GM18907 (cell line): ENCODE measurements at regions not wholly inside any gene's neighbourhood (a gene's known extent, or its start where the extent isn't known, plus 50 kb on each side); places are given as distances from the start of the nearest gene placed in this dataset.

Experiments
- ATAC-seq: cut with Tn5 transposase; IDR thresholded peaks from one replicate; pipeline ENCODE4 v1.9.1; 2021; ENCODE audit warnings: mild to moderate bottlenecking, moderate library complexity; ENCODE audit not compliant: unreplicated experiment

GRCh38 chr5:167594061-167594435 is 697.4 kb upstream of the WWC1 start:
- ATAC-seq = no peak

- no peak for ATAC-seq
Observed at GRCh38 chr5:167594750-167595149, 696.7 kb upstream of the WWC1 start.

GRCh38 chr5:167595196-167595595 is 696.2 kb upstream of the WWC1 start:
- ATAC-seq = no peak

GRCh38 chr5:167598166-167598565 is 693.3 kb upstream of the WWC1 start:
- no peak for ATAC-seq

- ATAC-seq = no peak
Observed at GRCh38 chr5:167602067-167602466, 689.4 kb upstream of the WWC1 start.

GRCh38 chr5:167603135-167603534 is 688.3 kb upstream of the WWC1 start:
- ATAC-seq = no peak

GRCh38 chr5:167608390-167609272 is 682.8 kb upstream of the WWC1 start:
- ATAC-seq = no peak

- no peak for ATAC-seq
Observed at GRCh38 chr5:167614294-167615021, 677.0 kb upstream of the WWC1 start.

- no peak for ATAC-seq
Observed at GRCh38 chr5:167616043-167616890, 675.2 kb upstream of the WWC1 start.

GRCh38 chr5:167623354-167623753 is 668.1 kb upstream of the WWC1 start:
- ATAC-seq = no peak

GRCh38 chr5:167624053-167624452 is 667.4 kb upstream of the WWC1 start:
- no peak for ATAC-seq

- ATAC-seq = no peak
Observed at GRCh38 chr5:167626341-167627123, 664.9 kb upstream of the WWC1 start.

- ATAC-seq = no peak
Observed at GRCh38 chr5:167629634-167630033, 661.8 kb upstream of the WWC1 start.

GRCh38 chr5:167631191-167631590 is 660.3 kb upstream of the WWC1 start:
- ATAC-seq = no peak

- ATAC-seq = no peak
Observed at GRCh38 chr5:167633114-167633513, 658.3 kb upstream of the WWC1 start.

GRCh38 chr5:167633931-167634341 is 657.5 kb upstream of the WWC1 start:
- ATAC-seq = no peak

GRCh38 chr5:167634432-167634831 is 657.0 kb upstream of the WWC1 start:
- ATAC-seq = no peak

GRCh38 chr5:167638816-167639215 is 652.6 kb upstream of the WWC1 start:
- no peak for ATAC-seq

- ATAC-seq = no peak
Observed at GRCh38 chr5:167639273-167639672, 652.2 kb upstream of the WWC1 start.

- ATAC-seq = no peak
Observed at GRCh38 chr5:167639766-167640165, 651.7 kb upstream of the WWC1 start.

GRCh38 chr5:167642181-167642580 is 649.3 kb upstream of the WWC1 start:
- ATAC-seq = no peak
